ENCODE measurements at regions not wholly inside any gene's neighbourhood (a gene's known extent, or its start where the extent isn't known, plus 50 kb on each side); places are given as distances from the start of the nearest gene placed in this dataset.
A peak's percentile ranks its signal among the peaks of the same experiment; 100 is the strongest.

- CTCF ChIA-PET, result no interaction called here
These were observed 827.7 kb upstream of the BRINP3 start for GRCh38 chr1:191305370-191305769.

GRCh38 chr1:191306916-191307315 lies 829.3 kb upstream of the BRINP3 start:
- Histone ChIP-seq H3K4me3 (ENCODE audit: low read depth, low read length) (no peak overlapping the region), H3K27me3 (ENCODE audit: control insufficient read depth, insufficient read depth, low read length) (no peaks in the 10 kb centered on the region), H3K9me3 (ENCODE audit: control insufficient read depth, insufficient read depth, low read length) (no peaks in the 10 kb centered on the region; the same call in 1 of the 2 replicates), H3K27ac (ENCODE audit: low read depth, low read length) (no peak overlapping the region)
- TF ChIP-seq CTCF (IDR thresholded peaks at IDR 0.05; ENCODE audit: low read depth, low read length), result no peak
- ChIA-PET CTCF (no interaction called here), POLR2A (no interaction called here)
- DNase-seq (ENCODE audit: low read depth, low spot score), result no peak

More at GRCh38 chr1:191305370-191305769, 827.7 kb upstream of the BRINP3 start:
- Histone ChIP-seq H3K27ac (ENCODE audit: low read depth, low read length) (no peak overlapping the region), H3K9me3 (ENCODE audit: control insufficient read depth, insufficient read depth, low read length) (no peaks in the 10 kb centered on the region; the same call in 1 of the 2 replicates), H3K4me3 (ENCODE audit: low read depth, low read length) (no peak overlapping the region), H3K27me3 (ENCODE audit: control insufficient read depth, insufficient read depth, low read length) (no peaks in the 10 kb centered on the region)
- POLR2A ChIA-PET, result no interaction called here
- no peak for DNase-seq (ENCODE audit: low read depth, low spot score)
- no peak for TF ChIP-seq CTCF (IDR thresholded peaks at IDR 0.05; ENCODE audit: low read depth, low read length)

- Histone ChIP-seq H3K27me3 (ENCODE audit: control insufficient read depth, insufficient read depth, low read length) (no peaks in the 10 kb centered on the region), H3K4me3 (ENCODE audit: low read depth, low read length) (no peak overlapping the region), H3K9me3 (ENCODE audit: control insufficient read depth, insufficient read depth, low read length) (no peaks in the 10 kb centered on the region), H3K27ac (ENCODE audit: low read depth, low read length) (no peak overlapping the region)
- DNase-seq (ENCODE audit: low read depth, low spot score), result no peak
- ChIA-PET POLR2A (no interaction called here), CTCF (no interaction called here)
- TF ChIP-seq CTCF (IDR thresholded peaks at IDR 0.05; ENCODE audit: low read depth, low read length), result no peak
These were observed 838.2 kb upstream of the RGS18 start for GRCh38 chr1:191320062-191320461.

- DNase-seq (ENCODE audit: low read depth, low spot score), result no peak
- TF ChIP-seq CTCF (IDR thresholded peaks at IDR 0.05; ENCODE audit: low read depth, low read length), result no peak
- POLR2A ChIA-PET, result no interaction called here
- CTCF ChIA-PET, result no interaction called here
- Histone ChIP-seq H3K27ac (ENCODE audit: low read depth, low read length) (no peak overlapping the region), H3K27me3 (ENCODE audit: control insufficient read depth, insufficient read depth, low read length) (no peaks in the 10 kb centered on the region), H3K4me3 (ENCODE audit: low read depth, low read length) (no peak overlapping the region), H3K9me3 (ENCODE audit: control insufficient read depth, insufficient read depth, low read length) (no peaks in the 10 kb centered on the region)
These were observed 830.4 kb upstream of the RGS18 start for GRCh38 chr1:191327868-191328267.

- CTCF ChIA-PET, result interaction anchor here (0.7 kb wide), 1 partner anchor 470 kb away, joined by 5 read pairs; no protein-coding TSS in a partner anchor
- peak overlapping the region; percentile 59 for H3K27ac ChIP-seq (ENCODE audit: low read depth, low read length)
- peak; percentile 41 for DNase-seq (ENCODE audit: low read depth, low spot score)
- no peak for TF ChIP-seq CTCF (IDR thresholded peaks at IDR 0.05; ENCODE audit: low read depth, low read length)
- no peaks in the 10 kb centered on the region for H3K9me3 ChIP-seq (ENCODE audit: control insufficient read depth, insufficient read depth, low read length)
- POLR2A ChIA-PET, result no interaction called here
- no peak overlapping the region for H3K4me3 ChIP-seq (ENCODE audit: low read depth, low read length)
- H3K27me3 ChIP-seq (ENCODE audit: control insufficient read depth, insufficient read depth, low read length), result no peaks in the 10 kb centered on the region
These were observed 814.4 kb upstream of the RGS18 start for GRCh38 chr1:191343816-191344215.
